ENCODE measurements at regions not wholly inside any gene's neighbourhood (a gene's known extent, or its start where the extent isn't known, plus 50 kb on each side); places are given as distances from the start of the nearest gene placed in this dataset.

DNA sequence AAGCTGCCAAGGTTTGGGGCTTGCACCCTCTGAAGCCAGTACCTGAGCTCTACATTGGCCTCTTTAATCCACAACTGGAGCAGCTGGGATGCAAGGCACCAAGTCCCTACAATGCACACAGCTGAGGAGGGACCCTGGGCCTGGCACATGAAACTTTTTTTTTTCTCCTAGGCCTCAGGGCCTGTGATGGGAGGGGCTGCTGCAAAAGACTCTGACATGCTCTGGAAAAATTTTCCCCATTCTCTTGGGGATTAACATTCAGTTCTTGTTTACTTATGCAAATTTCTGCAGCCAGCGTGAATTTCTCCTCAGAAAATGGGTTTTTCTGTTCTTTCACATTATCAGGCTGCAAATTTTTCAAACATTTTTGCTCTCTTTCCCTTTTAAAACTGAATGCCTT lies 1072.2 kb downstream of the BRINP3 start:
- TF ChIP-seq HOXB13 (CRISPR knock-in tag; IDR thresholded peaks at IDR 0.05; ENCODE audit: low read depth) (no peak), EP300 (IDR thresholded peaks at IDR 0.05) (no peak), CEBPB (IDR thresholded peaks at IDR 0.05) (no peak), RAD21 (conservative IDR thresholded peaks at IDR 0.05 in 1 of 2, IDR thresholded peaks at IDR 0.05 in 1 of 2) (no peak), TP53 (CRISPR knock-in tag; IDR thresholded peaks at IDR 0.05) (no peak)
- TF ChIP-seq, protein P1, sequence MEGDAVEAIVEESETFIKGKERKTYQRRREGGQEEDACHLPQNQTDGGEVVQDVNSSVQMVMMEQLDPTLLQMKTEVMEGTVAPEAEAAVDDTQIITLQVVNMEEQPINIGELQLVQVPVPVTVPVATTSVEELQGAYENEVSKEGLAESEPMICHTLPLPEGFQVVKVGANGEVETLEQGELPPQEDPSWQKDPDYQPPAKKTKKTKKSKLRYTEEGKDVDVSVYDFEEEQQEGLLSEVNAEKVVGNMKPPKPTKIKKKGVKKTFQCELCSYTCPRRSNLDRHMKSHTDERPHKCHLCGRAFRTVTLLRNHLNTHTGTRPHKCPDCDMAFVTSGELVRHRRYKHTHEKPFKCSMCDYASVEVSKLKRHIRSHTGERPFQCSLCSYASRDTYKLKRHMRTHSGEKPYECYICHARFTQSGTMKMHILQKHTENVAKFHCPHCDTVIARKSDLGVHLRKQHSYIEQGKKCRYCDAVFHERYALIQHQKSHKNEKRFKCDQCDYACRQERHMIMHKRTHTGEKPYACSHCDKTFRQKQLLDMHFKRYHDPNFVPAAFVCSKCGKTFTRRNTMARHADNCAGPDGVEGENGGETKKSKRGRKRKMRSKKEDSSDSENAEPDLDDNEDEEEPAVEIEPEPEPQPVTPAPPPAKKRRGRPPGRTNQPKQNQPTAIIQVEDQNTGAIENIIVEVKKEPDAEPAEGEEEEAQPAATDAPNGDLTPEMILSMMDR (IDR thresholded peaks at IDR 0.05), result no peak
- TF ChIP-seq, protein P2, sequence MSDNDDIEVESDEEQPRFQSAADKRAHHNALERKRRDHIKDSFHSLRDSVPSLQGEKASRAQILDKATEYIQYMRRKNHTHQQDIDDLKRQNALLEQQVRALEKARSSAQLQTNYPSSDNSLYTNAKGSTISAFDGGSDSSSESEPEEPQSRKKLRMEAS (IDR thresholded peaks at IDR 0.05), result no peak

All from A549 (cell line).